Colonic mucosa (tissue), 4 donors: ENCODE measurements at regions not wholly inside any gene's neighbourhood (a gene's known extent, or its start where the extent isn't known, plus 50 kb on each side); places are given as distances from the start of the nearest gene placed in this dataset.
"Not testable (repeated sequence)": the region's sequence is repeated elsewhere in the genome, so short reads cannot be mapped to it uniquely, and the experiment has no call there.

Experiments
- DNase-seq: peaks from one replicate; pipeline ENCODE4 v3.0.0-alpha.2; 2020
- H3K27ac ChIP-seq: fragments of 200-600 bp; one replicate; pipeline ENCODE4 v1.8.0; 2021
- H3K27me3 ChIP-seq: fragments of 200-600 bp; one replicate; pipeline ENCODE4 v1.8.0; 2021
- H3K36me3 ChIP-seq: fragments of 200-600 bp; one replicate; pipeline ENCODE4 v1.8.0; 2021
- H3K4me1 ChIP-seq: fragments of 200-600 bp; one replicate; pipeline ENCODE4 v1.8.0; 2021; ENCODE audit warnings: mild to moderate bottlenecking
- H3K4me3 ChIP-seq: fragments of 200-600 bp; one replicate; pipeline ENCODE4 v1.8.0; 2021
- H3K9ac ChIP-seq, 2 donors: one replicate each; pipeline ENCODE4 v1.7.0; 2013; ENCODE audit warnings: control low read depth in 2 of 2, low read depth in 2 of 2, low read length in 2 of 2
- H3K9me3 ChIP-seq: fragments of 200-600 bp; one replicate; pipeline ENCODE4 v1.8.0; 2021
- intact Hi-C: fragments of 100-400 bp; cut with DNase I; formaldehyde crosslinking; loops from one replicate; pipeline ENCODE4 v1.14.1; 2022
- TF ChIP-seq, protein P1 (sequence below): fragments of 200-600 bp; IDR thresholded peaks from one replicate; pipeline ENCODE4 v1.8.0; 2022; ENCODE audit warnings: antibody characterized with exemption, mild to moderate bottlenecking
- donor health status: healthy.
- donor health status: DM: no; HTN: no; CAD: no.
- donor health status: DM: no; HTN: no; CAD: no.

DNA sequence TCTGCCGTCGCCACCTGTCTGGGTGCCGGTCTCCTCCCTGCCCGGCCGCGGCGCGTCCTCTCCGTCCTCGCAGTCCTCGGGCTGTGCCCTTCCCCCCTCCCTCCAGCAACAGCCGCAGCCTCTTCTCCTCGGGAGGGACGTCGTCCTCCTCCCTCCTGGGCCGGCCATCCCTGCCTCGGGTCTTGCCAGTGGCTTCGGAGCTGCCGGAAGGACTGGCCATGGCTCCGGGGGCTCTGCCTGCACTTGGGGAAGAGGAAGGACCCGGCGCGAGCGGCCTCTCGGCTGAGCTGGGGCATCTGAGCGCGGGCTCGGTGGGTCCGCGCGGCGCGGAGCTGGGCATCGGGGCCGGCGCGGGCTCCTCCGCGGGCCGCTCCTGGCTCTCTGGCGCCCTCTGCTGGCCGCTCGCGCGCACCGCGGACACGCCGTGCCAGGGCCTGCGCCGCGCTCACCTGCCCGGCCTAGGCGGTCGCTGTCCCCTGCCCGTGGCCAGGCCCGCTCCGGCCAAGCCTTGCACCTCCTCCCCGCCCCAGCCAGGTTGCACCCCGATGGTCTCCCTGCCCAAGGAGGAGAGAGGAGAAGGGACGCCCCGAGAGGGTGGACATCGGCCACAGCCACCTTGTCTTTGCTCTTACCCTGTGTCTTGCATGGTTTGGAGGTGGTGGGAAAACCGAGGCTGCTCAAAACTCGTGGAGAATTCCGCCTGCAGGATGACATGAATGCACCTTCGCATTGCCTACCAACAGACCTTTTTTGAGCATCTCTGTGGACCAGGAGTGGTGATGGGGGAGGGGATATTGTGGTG is 83.9 kb upstream of the FRG2C start:
- H3K4me1 ChIP-seq, H3K9ac ChIP-seq, H3K27me3 ChIP-seq, intact Hi-C loops, H3K9me3 ChIP-seq, H3K27ac ChIP-seq, H3K36me3 ChIP-seq: not testable (repeated sequence)
- peak; percentile 37 for DNase-seq
- peak overlapping the region; percentile 42 for H3K4me3 ChIP-seq
- TF ChIP-seq, protein P1, sequence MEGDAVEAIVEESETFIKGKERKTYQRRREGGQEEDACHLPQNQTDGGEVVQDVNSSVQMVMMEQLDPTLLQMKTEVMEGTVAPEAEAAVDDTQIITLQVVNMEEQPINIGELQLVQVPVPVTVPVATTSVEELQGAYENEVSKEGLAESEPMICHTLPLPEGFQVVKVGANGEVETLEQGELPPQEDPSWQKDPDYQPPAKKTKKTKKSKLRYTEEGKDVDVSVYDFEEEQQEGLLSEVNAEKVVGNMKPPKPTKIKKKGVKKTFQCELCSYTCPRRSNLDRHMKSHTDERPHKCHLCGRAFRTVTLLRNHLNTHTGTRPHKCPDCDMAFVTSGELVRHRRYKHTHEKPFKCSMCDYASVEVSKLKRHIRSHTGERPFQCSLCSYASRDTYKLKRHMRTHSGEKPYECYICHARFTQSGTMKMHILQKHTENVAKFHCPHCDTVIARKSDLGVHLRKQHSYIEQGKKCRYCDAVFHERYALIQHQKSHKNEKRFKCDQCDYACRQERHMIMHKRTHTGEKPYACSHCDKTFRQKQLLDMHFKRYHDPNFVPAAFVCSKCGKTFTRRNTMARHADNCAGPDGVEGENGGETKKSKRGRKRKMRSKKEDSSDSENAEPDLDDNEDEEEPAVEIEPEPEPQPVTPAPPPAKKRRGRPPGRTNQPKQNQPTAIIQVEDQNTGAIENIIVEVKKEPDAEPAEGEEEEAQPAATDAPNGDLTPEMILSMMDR: peak; percentile 64

DNA sequence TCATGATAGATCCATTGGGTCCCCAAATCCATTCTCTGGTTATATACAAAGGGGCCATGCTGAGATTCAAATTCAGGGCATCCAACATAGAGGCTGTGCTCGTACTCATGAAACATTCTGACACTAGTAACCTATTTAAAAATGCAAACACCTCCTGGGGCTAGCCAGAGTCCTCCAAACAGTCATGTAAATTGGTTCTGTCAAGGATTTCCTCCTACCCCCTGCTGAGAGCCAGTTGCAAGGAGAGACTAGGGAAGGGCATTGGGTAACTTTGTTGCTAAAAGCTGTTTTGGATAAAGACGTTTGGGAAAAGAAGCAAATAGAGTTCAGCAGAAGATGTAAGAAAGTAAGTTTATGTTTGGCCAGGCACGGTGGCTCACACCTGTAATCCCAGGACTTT is 81.6 kb upstream of the FRG2C start:
- H3K27ac ChIP-seq, H3K36me3 ChIP-seq, H3K4me3 ChIP-seq, H3K4me1 ChIP-seq, H3K9ac ChIP-seq, intact Hi-C loops, H3K9me3 ChIP-seq, H3K27me3 ChIP-seq, DNase-seq: not testable (repeated sequence)

DNA sequence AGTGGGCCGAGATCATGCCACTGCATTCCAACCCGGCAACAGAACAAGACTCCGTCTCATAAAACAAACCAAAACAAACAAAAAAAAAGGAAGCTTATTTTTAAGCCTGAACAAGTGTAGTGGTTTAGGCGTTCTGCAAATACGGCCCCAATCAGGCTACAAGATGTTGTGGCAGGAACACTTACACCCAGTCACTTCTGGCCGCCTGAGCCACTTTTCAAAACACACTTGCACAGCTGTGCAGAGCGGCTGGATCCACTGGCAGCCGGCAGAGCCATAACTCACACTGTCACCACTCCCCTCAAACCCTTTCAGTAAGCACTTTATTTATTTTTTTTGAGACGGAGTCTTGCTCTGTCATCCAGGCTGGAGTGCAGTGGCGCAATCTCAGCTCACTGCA is 81.0 kb upstream of the FRG2C start:
- H3K27ac ChIP-seq, H3K9ac ChIP-seq, H3K4me3 ChIP-seq, DNase-seq, H3K36me3 ChIP-seq, intact Hi-C loops, H3K4me1 ChIP-seq, H3K27me3 ChIP-seq, H3K9me3 ChIP-seq: not testable (repeated sequence)

DNA sequence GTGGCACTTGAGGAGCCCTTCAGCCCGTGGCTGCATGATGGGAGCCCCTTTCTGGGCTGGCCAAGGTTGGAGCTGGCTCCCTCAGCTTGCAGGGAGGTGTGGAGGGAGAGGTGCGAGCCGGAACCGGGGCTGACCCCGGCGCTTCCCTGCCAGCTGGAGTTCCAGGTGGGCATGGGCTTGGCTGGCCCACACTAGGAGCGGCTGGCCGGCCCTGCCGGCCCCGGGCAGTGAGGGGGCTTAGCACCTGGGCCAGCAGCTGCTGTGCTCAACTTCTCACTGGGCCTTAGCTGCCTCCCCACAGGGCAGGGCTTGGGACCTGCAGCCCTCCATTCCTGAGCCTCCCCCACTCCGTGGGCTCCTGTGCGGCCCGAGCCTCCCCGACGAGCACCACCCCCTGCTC is 76.4 kb upstream of the FRG2C start:
- H3K36me3 ChIP-seq, DNase-seq, H3K9ac ChIP-seq, H3K4me3 ChIP-seq, H3K9me3 ChIP-seq, intact Hi-C loops, H3K27me3 ChIP-seq, H3K4me1 ChIP-seq, H3K27ac ChIP-seq: not testable (repeated sequence)

DNA sequence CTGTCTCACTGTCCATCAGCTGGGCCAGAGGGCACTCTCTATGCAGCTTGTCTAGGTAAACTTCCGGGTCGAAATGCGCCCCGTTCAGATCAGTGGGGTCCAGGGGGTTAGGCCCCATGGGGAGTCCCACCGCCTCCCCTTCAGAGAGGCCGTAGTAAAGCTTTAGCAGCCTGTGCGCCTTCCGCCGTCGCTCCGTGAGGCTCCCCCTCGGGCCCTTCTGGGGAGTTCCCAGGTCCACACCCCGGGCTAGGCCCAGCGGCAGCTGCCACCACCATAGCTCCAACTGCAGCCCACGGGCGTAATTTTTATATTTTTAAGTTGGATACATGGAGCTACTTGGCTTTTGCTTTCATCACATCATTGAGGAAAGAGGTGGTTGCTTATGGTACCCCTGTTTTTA is 73.7 kb upstream of the FRG2C start:
- H3K27me3 ChIP-seq, intact Hi-C loops: not testable (repeated sequence)

DNA sequence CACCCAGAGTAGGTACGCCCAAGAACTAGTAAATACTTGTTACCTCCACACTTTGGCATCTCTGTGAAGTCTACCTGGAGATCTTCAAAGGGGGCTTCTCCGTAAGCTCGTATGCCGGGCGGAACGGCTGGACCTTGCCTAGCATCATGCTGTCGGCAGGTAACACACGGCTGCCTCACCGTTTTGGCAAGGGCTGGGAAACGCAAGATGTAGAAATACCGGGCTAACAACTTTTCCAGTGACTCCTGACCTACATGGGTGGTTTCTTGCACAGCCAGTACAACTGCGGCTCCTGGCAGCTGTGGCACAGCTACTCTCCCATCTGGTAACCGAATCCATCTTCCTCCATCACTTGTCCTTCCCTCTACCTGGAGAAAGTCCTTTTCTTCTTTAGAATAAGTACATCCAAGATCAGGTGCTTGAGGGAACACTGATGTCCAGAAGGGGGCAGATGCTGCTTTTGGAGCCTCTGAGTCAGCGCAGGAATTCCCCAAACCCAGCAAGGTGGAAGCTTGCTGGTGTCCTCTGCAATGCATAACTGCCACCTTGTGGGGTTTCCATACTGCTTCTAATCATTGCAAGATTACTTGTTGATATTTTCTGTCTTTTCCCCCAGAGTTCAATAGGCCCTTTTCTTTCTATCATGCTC is 59.7 kb upstream of the FRG2C start:
- H3K4me3 ChIP-seq, H3K4me1 ChIP-seq, H3K27ac ChIP-seq, H3K27me3 ChIP-seq, H3K36me3 ChIP-seq, intact Hi-C loops, H3K9me3 ChIP-seq, DNase-seq, H3K9ac ChIP-seq: not testable (repeated sequence)

More for the DNA sequence above, 73.7 kb upstream of the FRG2C start:
- not testable (repeated sequence) for DNase-seq, H3K27ac ChIP-seq, H3K36me3 ChIP-seq, H3K4me3 ChIP-seq, H3K9ac ChIP-seq, H3K4me1 ChIP-seq, H3K9me3 ChIP-seq

DNA sequence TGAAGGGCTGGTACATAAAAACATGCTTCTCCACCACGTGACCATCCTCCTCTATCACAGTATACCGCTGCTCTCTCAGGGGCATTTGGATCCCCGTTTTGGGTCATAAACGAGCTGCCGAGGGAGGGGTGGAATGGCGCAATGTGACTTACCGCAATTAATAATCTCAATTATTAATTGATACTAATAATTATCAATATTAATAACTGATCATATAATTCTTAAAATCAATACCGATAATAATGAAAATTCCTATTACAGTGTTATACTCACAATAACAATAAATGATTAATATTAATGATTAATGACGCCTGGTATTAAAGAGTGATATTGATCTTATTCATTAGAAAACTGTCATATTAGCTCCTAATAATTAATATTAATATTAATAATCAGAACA is 56.1 kb upstream of the FRG2C start:
- H3K4me3 ChIP-seq, H3K27ac ChIP-seq, H3K27me3 ChIP-seq, H3K36me3 ChIP-seq, intact Hi-C loops, H3K9me3 ChIP-seq, DNase-seq, H3K4me1 ChIP-seq, H3K9ac ChIP-seq: not testable (repeated sequence)

DNA sequence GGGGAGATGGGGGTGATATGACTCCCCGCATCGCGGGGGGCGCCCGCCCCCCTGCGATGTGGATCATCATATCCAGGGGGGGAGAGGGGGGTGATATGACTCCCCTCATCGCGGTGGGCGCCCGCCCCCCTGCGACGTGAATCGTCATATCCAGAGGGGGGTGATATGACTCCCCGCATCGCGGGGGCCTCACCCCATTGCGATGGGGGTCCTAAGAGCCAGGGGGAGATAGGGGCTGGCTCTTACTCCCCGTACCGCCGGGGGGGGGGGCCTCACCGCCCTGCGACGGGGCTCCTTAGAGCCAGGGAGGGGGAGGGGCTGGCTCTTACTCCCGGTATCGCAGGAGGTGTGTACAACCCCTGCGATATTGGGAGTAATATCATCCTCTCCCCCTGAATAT is 54.5 kb upstream of the FRG2C start:
- H3K9ac ChIP-seq, H3K27me3 ChIP-seq, H3K4me3 ChIP-seq, intact Hi-C loops, H3K27ac ChIP-seq, H3K36me3 ChIP-seq, H3K9me3 ChIP-seq, DNase-seq, H3K4me1 ChIP-seq: not testable (repeated sequence)

DNA sequence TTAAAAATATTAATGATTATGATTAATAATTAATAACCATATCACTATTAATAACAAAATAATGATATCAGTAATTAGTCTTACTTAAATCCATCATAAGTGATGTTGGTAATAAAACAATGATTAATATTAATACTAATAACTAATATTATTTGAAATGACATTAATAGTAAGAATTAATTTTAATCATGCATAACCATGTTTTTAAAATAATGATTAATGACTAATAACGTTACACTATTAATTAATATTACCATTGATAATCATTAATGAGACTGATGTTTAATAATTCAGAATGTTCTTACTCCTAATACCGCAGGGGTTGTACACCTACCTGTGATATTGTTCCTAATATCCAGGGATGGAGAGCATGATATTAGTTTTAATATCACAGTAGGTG is 53.4 kb upstream of the FRG2C start:
- Histone ChIP-seq H3K27me3 (no peaks in the 10 kb centered on the region), H3K4me3 (no peak overlapping the region), H3K9ac (no peak overlapping the region), H3K4me1 (no peaks in the 10 kb centered on the region), H3K9me3 (no peaks in the 10 kb centered on the region), H3K36me3 (no peaks in the 10 kb centered on the region), H3K27ac (no peak overlapping the region)
- intact Hi-C loops: no loop called here
- DNase-seq: no peak
- TF ChIP-seq, protein P1: no peak

DNA sequence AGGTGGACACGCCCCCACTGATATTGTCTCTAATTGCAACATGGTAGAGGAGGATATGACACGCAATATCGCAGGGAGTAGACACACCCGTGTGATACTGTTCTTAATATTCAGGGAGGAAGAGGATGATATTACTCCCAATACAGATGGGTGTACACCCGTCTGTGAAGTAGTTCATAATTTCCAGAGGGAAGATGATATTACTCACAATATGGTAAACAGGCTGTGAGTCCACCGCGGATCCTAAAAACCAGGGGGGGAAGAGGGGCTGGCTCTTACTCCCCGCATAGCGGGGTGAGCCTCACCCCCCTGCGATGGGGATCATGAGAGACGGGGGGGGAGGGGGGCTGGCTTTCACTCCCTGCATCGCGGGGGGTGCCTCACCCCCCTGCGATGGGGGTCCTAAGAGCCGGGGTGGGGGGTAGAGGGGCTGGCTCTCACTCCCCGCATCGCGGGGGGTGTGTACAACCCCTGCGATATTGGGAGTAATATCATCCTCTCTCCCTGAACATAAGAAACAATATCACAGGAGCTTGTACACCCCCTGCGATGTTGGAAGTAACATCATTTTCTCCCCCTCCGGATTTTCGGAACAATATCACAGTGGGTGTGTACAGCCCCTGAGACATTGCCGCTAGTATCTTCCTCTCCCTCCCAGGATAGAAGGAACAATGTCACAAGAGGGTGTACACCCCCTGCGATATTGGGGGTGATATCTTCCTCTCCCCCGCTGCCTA is 52.2 kb upstream of the FRG2C start:
- not testable (repeated sequence) for DNase-seq, H3K9me3 ChIP-seq

More for the DNA sequence above, 52.2 kb upstream of the FRG2C start:
- H3K9ac ChIP-seq, H3K4me3 ChIP-seq, H3K36me3 ChIP-seq, H3K4me1 ChIP-seq, intact Hi-C loops, H3K27ac ChIP-seq, H3K27me3 ChIP-seq: not testable (repeated sequence)
